ENCODE measurements at regions not wholly inside any gene's neighbourhood (a gene's known extent, or its start where the extent isn't known, plus 50 kb on each side); places are given as distances from the start of the nearest gene placed in this dataset.

GRCh38 chr13:47129461-47129860, 232.6 kb upstream of the HTR2A start:
- TF ChIP-seq CTCF (conservative IDR thresholded peaks at IDR 0.05; ENCODE audit: low read depth, low read length) = no peak
- DNase-seq (ENCODE audit: low read depth) = no peak
- no peak overlapping the region for H3K4me3 ChIP-seq (ENCODE audit: low read depth, low read length)

DNA sequence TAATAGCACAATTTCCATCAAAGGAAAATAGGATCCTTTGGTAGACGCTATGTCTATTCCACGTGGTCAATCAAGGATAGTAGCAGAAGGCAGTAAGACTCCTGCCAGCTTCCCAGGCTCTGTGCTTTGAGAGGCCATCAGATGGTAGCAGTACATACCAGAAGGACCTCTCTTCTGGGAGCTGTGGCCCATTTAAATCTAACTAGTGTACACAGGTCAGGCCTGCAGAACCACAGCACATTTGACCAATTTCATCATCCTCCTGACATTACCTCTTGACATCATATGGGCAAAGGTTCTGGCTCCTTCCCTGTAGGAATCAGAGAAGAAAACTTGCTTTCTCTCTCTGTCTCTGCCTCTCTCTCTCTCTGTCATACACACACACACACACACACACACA, 229.6 kb upstream of the HTR2A start:
- no peak overlapping the region for H3K4me3 ChIP-seq (ENCODE audit: low read depth, low read length)
- DNase-seq (ENCODE audit: low read depth) = peak; percentile 7
- peak; percentile 50 for TF ChIP-seq CTCF (conservative IDR thresholded peaks at IDR 0.05; ENCODE audit: low read depth, low read length)

GRCh38 chr13:47121092-47121763, 224.4 kb upstream of the HTR2A start:
- TF ChIP-seq CTCF (conservative IDR thresholded peaks at IDR 0.05; ENCODE audit: low read depth, low read length) = no peak
- no peak for DNase-seq (ENCODE audit: low read depth)
- H3K4me3 ChIP-seq (ENCODE audit: low read depth, low read length) = no peak overlapping the region

- no peak for DNase-seq (ENCODE audit: low read depth)
- TF ChIP-seq CTCF (conservative IDR thresholded peaks at IDR 0.05; ENCODE audit: low read depth, low read length) = no peak
- H3K4me3 ChIP-seq (ENCODE audit: low read depth, low read length) = no peak overlapping the region
Observed at GRCh38 chr13:47120282-47120681, 223.4 kb upstream of the HTR2A start.

- TF ChIP-seq CTCF (conservative IDR thresholded peaks at IDR 0.05; ENCODE audit: low read depth, low read length) = no peak
- no peak for DNase-seq (ENCODE audit: low read depth)
- H3K4me3 ChIP-seq (ENCODE audit: low read depth, low read length) = no peak overlapping the region
Observed at GRCh38 chr13:47119575-47120235, 222.9 kb upstream of the HTR2A start.

DNA sequence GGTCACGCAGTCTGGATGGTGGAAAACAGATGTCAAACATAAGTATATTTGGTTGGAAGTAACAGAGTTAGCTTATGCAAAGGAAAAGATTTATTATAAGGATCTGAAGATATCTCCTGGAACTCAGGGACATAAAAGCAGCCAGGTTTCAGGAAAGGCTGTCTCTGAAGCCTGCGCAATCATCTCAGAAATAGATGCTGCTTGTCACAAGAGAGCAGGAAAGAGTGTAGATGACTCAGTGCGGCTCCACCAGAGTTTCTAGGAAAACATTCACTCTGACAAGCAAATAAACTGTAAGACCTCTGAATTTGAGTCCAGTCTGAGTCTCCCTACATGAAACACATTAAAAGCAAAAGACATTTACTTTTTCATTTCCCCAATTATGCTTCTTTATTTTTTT, 220.4 kb upstream of the HTR2A start:
- no peak for TF ChIP-seq CTCF (conservative IDR thresholded peaks at IDR 0.05; ENCODE audit: low read depth, low read length)
- no peak for DNase-seq (ENCODE audit: low read depth)
- no peak overlapping the region for H3K4me3 ChIP-seq (ENCODE audit: low read depth, low read length)

DNA sequence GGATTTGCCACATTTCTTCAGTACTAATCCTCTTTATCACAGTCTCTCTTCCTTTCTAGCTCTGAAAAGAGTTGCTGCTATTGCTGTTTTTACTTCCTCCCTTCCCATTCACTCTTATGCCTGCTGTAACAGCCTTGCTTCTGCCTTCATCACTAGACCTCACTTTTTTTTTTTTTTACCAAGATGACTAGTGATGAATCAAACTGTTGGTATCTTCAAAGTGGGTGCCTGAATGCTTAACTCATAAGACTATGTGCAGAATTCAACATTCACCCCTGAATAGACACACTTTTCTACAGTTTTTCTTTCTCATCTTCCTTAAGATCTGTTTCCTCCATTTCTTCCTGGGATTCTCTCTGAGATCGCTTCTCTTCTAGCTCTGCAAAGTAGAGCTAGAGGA, 217.2 kb upstream of the HTR2A start:
- no peak overlapping the region for H3K4me3 ChIP-seq (ENCODE audit: low read depth, low read length)
- DNase-seq (ENCODE audit: low read depth) = peak; percentile 12
- no peak for TF ChIP-seq CTCF (conservative IDR thresholded peaks at IDR 0.05; ENCODE audit: low read depth, low read length)
